ENCODE measurements at regions not wholly inside any gene's neighbourhood (a gene's known extent, or its start where the extent isn't known, plus 50 kb on each side); places are given as distances from the start of the nearest gene placed in this dataset.
"Not testable (repeated sequence)": the region's sequence is repeated elsewhere in the genome, so short reads cannot be mapped to it uniquely, and the experiment has no call there.

GRCh38 chr12:67070604-67071003 lies 198.6 kb upstream of the CAND1 start:
- peaks cover 33% of the 10 kb centered on the region for H3K27me3 Mint-ChIP-seq
- H3K9me3 Mint-ChIP-seq, result no peaks in the 10 kb centered on the region
- H3K36me3 ChIP-seq (ENCODE audit: insufficient read depth, low read length), result no peaks in the 10 kb centered on the region

GRCh38 chr12:67072281-67072680 lies 196.9 kb upstream of the CAND1 start:
- H3K4me3 Mint-ChIP-seq; H3K27ac Mint-ChIP-seq; H3K27ac ChIP-seq (ENCODE audit: low read depth in 1 of 2, low read length in 2 of 2); H3K9me3 Mint-ChIP-seq; H3K36me3 ChIP-seq (ENCODE audit: insufficient read depth, low read length); POLR2A ChIA-PET; DNase-seq; ATAC-seq (ENCODE audit: poor library complexity); H3K4me3 ChIP-seq (ENCODE audit: low read length); CTCF ChIA-PET; H3K9me3 ChIP-seq (ENCODE audit: control insufficient read depth in 1 of 2, insufficient read depth in 1 of 2, low read length in 2 of 2); H3K36me3 Mint-ChIP-seq (ENCODE audit: low read depth): not testable (repeated sequence)
- H3K4me1 ChIP-seq (ENCODE audit: insufficient read depth, low read length), result peaks cover 18% of the 10 kb centered on the region
- peaks cover 10 to 32% of the 10 kb centered on the region in 2 experiments for H3K27me3 ChIP-seq (ENCODE audit: control insufficient read depth in 1 of 2, insufficient read depth in 2 of 2, low read length in 2 of 2)
- Mint-ChIP-seq H3K27me3 (peaks cover 37% of the 10 kb centered on the region), H3K4me1 (ENCODE audit: low read depth) (peaks cover 11% of the 10 kb centered on the region)
- intact Hi-C loops (cut with DNase I, micrococcal nuclease), result loop anchor here in 1 of 2 experiments (10.0 kb wide), 1 partner anchor 193 kb away; the partner anchor contains the start of gene CAND1

More at GRCh38 chr12:67070604-67071003, 198.6 kb upstream of the CAND1 start:
- TF ChIP-seq CTCF (IDR thresholded peaks at IDR 0.05), result no peak
- Histone ChIP-seq H3K9me3 (ENCODE audit: control insufficient read depth in 1 of 2, insufficient read depth in 1 of 2, low read length in 2 of 2) (peaks cover 0 to 5% of the 10 kb centered on the region in 2 experiments), H3K27ac (ENCODE audit: low read depth in 1 of 2, low read length in 2 of 2) (no peak overlapping the region), H3K4me3 (ENCODE audit: low read length) (no peak overlapping the region), H3K27me3 (ENCODE audit: control insufficient read depth in 1 of 2, insufficient read depth in 2 of 2, low read length in 2 of 2) (peaks cover 10 to 45% of the 10 kb centered on the region in 2 experiments), H3K4me1 (ENCODE audit: insufficient read depth, low read length) (peaks cover 18% of the 10 kb centered on the region)
- CTCF ChIA-PET, result no interaction called here
- ATAC-seq (ENCODE audit: poor library complexity), result no peak
- Mint-ChIP-seq H3K36me3 (ENCODE audit: low read depth) (peaks cover 8% of the 10 kb centered on the region), H3K4me3 (peak overlapping the region; percentile 87), H3K4me1 (ENCODE audit: low read depth) (peaks cover 11% of the 10 kb centered on the region), H3K27ac (no peak overlapping the region)
- intact Hi-C loops (cut with DNase I, micrococcal nuclease), result loop anchor here in 1 of 2 experiments (10.0 kb wide), 1 partner anchor 194 kb away; the partner anchor contains the start of gene CAND1
- no peak for DNase-seq
- POLR2A ChIA-PET, result no interaction called here

GRCh38 chr12:67073336-67073735 lies 195.8 kb upstream of the CAND1 start:
- Mint-ChIP-seq H3K36me3 (ENCODE audit: low read depth) (peaks cover 8% of the 10 kb centered on the region), H3K4me1 (ENCODE audit: low read depth) (peaks cover 4% of the 10 kb centered on the region), H3K27ac (no peak overlapping the region), H3K4me3 (no peak overlapping the region), H3K27me3 (peaks cover 31% of the 10 kb centered on the region), H3K9me3 (no peaks in the 10 kb centered on the region)
- ATAC-seq (ENCODE audit: poor library complexity) (no peak), DNase-seq (no peak)
- Histone ChIP-seq H3K4me3 (ENCODE audit: low read length) (no peak overlapping the region), H3K27me3 (ENCODE audit: control insufficient read depth in 1 of 2, insufficient read depth in 2 of 2, low read length in 2 of 2) (peaks cover 6 to 21% of the 10 kb centered on the region in 2 experiments), H3K36me3 (ENCODE audit: insufficient read depth, low read length) (no peaks in the 10 kb centered on the region), H3K9me3 (ENCODE audit: control insufficient read depth in 1 of 2, insufficient read depth in 1 of 2, low read length in 2 of 2) (no peaks in the 10 kb centered on the region), H3K27ac (ENCODE audit: low read depth in 1 of 2, low read length in 2 of 2) (no peak overlapping the region), H3K4me1 (ENCODE audit: insufficient read depth, low read length) (peaks cover 10% of the 10 kb centered on the region)
- intact Hi-C loops (cut with DNase I, micrococcal nuclease), result loop anchor here in 1 of 2 experiments (10.0 kb wide), 1 partner anchor 191 kb away; the partner anchor contains the start of gene CAND1
- POLR2A ChIA-PET, result no interaction called here
- CTCF ChIA-PET, result no interaction called here
- TF ChIP-seq CTCF (IDR thresholded peaks at IDR 0.05), result no peak

GRCh38 chr12:67074072-67074471 lies 195.1 kb upstream of the CAND1 start:
- Mint-ChIP-seq H3K36me3 (ENCODE audit: low read depth) (peaks cover 5% of the 10 kb centered on the region), H3K4me3 (no peak overlapping the region), H3K4me1 (ENCODE audit: low read depth) (peaks cover under 1% of the 10 kb centered on the region), H3K9me3 (no peaks in the 10 kb centered on the region), H3K27ac (no peak overlapping the region), H3K27me3 (peaks cover 27% of the 10 kb centered on the region)
- intact Hi-C loops (cut with DNase I, micrococcal nuclease), result loop anchor here in 1 of 2 experiments (10.0 kb wide), 1 partner anchor 191 kb away; the partner anchor contains the start of gene CAND1
- H3K9me3 ChIP-seq (ENCODE audit: control insufficient read depth in 1 of 2, insufficient read depth in 1 of 2, low read length in 2 of 2), result no peaks in the 10 kb centered on the region
- H3K4me3 ChIP-seq (ENCODE audit: low read length), result no peak overlapping the region
- TF ChIP-seq CTCF (IDR thresholded peaks at IDR 0.05), result no peak
- DNase-seq, result no peak
- ATAC-seq (ENCODE audit: poor library complexity), result no peak
- POLR2A ChIA-PET, result no interaction called here
- CTCF ChIA-PET, result no interaction called here
- H3K27ac ChIP-seq (ENCODE audit: low read depth in 1 of 2, low read length in 2 of 2), result no peak overlapping the region
- no peaks in the 10 kb centered on the region for H3K36me3 ChIP-seq (ENCODE audit: insufficient read depth, low read length)
- H3K27me3 ChIP-seq (ENCODE audit: control insufficient read depth in 1 of 2, insufficient read depth in 2 of 2, low read length in 2 of 2), result peaks cover 6 to 20% of the 10 kb centered on the region in 2 experiments
- H3K4me1 ChIP-seq (ENCODE audit: insufficient read depth, low read length), result peaks cover 7% of the 10 kb centered on the region
